ENCODE measurements at regions not wholly inside any gene's neighbourhood (a gene's known extent, or its start where the extent isn't known, plus 50 kb on each side); places are given as distances from the start of the nearest gene placed in this dataset.

DNA sequence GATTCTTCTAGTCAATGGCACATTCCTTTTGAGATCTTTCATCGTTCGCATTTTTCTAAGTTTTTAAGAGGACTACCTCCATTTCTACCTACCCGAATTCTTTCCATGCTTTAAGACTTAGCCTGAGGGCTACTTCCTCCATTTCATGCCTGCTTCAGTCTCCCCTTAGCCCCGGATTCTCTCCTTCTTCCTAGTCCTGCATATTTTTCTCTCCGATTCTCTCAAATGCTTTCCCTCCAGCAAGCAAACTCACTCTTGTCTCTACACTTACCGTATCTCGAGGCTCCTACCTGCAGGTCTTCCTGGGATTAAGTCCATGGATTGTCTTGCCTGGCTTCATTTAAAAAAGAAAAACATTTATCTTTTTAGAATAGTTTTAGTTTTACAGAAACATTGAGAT is 354.4 kb downstream of the MYCN start:
- DNase-seq (ENCODE audit: low spot score): no peak

GRCh38 chr2:16293871-16294270 is 353.5 kb downstream of the MYCN start:
- DNase-seq (ENCODE audit: low spot score): no peak

- no peak for DNase-seq (ENCODE audit: low spot score)
Measured at GRCh38 chr2:16293398-16293797, 353.0 kb downstream of the MYCN start.

GRCh38 chr2:16291731-16292550 is 351.6 kb downstream of the MYCN start:
- DNase-seq (ENCODE audit: low spot score): no peak

DNA sequence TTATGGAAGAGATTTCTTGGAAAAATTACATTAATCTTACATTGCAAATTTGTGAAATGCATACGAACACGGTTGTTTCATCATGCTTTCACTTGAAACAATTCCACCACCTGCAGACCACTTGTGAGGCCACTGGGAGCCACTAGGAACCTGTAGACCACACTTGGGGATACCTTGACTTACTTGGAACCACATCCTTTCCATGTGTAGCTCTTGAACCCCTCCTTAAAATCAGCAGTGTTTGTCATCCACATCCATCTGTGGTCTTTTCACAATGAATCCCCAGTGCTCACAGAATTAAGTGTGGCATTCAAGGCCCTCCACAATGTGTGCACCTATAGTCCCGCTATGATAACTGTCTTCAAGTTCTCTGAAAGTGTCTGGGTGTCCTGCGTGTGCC is 350.9 kb downstream of the MYCN start:
- no peak for DNase-seq (ENCODE audit: low spot score)

DNA sequence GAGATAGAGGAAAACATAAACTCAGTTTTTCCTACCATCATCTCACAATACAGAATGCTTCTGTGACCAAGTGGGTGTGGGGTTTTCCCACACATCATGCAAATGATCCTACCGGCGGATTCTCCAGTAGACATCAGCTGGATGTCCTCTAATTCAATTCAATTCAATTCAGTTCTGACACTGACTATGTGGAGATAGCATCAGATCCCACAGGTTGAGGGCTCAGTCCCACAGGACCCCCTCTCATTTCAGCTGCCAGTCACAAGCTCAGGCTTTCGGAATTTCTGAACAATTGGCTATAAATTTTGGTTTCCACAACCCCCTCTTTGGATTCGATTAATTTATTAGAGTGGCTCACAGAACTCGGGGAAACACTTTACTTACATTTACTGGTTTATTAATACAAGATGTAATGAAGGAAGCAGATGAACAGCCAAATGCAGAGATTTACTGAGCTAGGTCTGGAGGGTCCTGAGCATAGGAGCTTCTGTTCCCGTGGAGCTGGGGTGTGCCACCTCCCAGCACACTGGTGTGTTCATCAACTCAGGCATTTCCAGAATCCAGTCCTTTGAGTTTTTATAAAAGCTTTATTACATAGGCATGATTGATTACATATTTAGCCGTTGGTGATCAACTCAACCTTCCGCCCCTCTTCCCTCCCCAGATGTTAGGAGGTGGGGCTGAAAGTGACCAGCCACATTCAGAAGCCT is 350.1 kb downstream of the MYCN start:
- DNase-seq (ENCODE audit: low spot score): no peak

DNA sequence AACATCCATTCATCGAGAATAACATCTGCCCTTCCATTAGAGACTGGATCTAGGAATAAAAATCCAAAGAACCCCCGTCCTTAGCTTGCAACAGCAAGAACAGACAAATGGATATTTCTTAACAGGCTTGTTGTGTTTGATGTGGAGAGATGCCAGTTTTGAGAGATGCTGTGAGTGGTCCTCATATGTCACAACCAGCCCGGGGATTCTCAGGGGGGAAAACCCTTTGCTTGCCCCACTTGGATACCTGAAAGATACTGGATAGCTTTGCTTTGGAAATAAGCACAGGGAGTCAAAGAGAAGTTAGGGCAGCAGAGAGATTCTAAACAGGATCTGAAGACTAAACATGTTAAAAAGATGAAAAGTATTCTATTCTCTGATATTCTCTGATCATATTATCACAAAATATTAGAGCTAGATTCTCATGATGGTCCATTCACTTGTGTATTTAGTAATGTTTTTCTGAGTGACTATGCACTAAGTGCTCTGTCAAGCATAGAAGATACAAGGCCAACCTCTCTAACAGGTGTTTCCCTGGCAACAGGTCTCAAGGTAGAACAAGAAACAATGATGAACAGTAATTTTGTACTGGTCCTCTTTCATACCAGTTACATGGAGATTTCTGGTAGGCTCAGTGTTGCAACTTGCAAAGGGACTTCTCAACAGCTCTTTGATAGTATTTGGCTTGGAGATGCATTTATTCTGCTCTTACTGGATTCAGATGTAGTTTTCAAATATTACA is 348.2 kb downstream of the MYCN start:
- DNase-seq (ENCODE audit: low spot score): no peak

GRCh38 chr2:16287831-16288230 is 347.5 kb downstream of the MYCN start:
- no peak for DNase-seq (ENCODE audit: low spot score)

DNA sequence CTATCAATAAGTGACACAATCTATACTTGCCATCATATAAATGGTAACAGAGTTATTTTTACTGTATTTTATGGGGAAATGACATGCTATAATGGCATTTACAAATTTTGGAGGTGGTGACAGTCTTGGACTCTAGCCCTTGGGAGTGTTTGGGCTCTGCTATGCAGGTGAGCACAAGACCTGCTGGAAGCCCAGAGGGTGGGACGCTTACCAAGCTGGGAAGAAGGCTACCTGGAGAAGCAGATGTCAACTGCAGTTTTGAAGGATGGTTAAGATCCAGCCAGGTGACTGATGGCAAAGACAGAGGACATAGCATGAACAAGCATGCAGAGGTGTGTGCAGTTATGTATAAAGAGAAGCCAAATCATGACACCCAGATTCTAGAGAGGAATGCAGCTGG is 346.9 kb downstream of the MYCN start:
- DNase-seq (ENCODE audit: low spot score): no peak

DNA sequence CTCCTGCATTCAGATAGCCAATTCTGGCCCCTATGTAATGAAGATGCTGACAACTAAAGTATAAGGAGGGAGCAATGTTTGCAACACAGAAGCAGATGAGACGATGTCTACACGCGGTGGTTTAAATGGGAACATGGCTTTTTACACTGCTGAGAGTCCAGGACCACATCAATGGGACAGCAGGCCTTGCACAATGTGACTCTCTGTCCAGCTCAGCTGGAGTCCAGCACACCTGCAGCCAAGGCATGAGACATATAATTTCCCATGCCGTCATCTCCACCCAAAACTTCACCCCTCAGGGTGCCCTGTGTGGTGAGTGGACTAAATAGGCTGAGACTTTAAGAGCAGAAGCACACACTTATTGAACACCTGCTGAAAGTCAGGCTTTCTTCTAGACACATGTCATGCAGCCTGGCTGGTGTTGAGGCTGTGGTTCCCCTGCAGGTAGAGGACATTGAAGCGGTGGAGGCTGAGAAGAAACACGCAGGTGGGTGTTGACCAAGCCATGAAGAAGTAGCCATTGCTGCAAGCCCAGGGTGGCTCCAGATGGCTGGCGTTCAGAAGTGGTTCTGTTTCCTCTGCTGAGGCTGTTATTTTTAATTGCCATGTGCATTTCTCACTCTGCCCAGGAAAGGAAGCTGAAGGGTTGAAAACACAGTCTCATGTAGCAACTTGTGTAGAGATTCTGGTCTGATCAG is 345.6 kb downstream of the MYCN start:
- DNase-seq (ENCODE audit: low spot score): no peak

- DNase-seq (ENCODE audit: low spot score): no peak
Measured at GRCh38 chr2:16284941-16285625, 344.7 kb downstream of the MYCN start.

DNA sequence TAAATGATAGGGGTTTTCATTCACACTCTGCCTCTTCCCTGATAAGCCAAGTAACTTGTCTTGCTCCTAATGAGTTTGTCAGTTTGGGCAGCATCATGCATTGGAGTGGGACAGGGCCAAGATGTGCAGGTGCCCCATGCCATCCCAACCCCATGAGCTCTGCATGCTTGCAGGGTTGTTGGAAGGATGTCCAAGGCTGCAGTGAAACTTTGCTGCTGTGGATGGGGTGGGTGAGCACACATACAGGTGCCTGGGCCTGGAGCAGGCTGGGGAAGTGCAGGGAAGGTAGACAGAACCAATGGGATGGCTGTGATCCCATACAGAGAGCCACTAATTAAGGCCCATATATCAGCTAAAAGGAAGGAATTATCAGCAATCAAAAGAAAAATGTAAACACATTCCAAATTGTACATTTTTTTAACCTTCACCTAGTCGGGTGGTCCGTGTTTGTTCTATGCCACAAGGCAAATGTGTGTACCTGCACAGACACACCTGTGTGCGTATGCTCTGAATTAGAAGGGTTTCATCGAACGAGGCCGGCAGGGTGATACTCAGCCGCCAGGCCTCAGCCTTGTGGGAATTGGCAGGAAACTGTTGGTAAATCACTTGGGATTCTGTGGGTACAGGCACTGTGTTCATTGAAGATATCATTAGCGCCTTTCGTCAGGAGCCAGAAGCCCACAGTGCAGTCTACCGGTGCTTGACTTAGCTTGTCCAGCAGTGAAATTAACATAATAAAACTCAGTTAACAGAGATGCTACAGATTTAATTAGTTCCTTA is 342.9 kb downstream of the MYCN start:
- DNase-seq (ENCODE audit: low spot score): no peak

DNA sequence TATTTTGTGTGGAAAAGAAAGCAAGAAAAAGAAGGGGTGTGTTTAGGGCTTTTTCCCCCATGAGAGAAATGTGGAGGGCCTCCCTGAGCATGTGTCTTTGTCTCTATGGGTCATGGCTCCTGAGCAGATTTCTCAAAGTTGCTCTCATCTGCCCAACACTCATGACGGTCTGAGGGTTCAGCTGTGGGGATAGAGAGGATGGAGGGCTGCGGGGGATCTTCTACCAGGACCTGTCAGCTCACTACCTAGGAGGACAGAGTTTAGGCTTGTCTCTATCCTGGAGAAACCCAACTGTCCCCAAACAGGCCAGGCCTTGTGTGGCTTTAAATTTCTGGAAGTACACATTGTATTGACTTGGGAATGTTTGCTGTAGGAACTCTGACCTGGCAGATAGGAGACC is 342.2 kb downstream of the MYCN start:
- no peak for DNase-seq (ENCODE audit: low spot score)

DNA sequence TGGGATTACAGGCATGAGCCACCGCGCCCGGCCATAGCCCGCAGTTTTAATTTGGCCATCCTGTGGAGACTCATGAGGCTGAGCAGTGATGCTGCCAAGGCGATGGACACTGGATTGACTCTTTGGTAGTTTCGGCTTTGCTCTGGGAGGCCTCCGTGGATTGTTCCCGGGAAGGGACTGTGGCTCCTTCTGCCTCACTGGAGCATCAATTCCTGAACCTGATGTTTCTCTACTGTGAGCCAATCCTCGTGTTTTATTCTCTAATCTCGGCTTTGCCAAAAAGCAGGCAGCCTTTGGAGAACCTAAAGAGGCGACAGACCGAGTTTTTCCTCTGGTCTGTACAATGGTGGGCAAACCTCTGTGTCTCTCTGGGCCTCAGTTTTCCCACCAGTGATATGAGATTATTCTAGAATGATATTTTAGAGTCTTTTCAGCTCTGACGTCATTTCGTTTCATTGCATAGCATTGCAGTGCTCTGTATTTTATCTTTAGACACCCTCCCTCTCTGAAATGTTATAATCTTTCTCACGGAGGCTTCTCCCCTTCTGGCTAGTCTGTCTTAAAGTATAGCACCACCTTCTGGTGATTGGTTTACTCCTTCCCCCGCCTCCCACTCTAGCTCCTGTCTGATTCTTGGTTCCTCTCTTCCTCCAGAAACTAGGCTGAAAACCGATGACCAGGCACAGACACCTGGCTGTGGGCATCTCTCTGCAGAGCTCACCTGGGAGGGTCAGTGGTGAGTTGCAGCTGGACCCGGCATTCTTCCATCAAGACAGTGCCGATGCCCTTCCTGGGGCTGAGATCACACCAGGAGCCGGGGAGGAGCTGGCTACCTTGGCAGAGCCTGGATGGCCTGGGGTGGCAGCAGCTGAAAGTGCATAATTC is 341.3 kb downstream of the MYCN start:
- DNase-seq (ENCODE audit: low spot score): peak; percentile 11

DNA sequence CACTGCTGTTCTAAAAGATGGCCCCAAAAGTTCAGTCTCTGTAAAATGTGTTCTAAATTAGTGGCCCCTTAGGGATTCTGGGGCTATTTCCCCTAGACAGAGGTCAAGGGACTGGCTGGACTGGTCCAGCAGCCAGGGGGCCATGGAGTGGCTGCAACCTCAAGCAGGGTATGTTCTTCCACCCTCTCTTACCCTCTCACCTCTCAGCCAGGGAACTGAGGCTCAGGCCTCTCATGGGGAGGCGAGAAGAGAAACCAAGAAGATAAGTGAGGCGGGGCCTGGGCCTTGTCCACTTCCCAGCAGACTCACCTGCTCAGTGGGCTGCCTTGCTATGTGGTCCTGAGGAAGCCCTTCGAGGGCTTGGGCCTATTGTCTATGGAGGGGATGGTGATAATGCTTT is 339.7 kb downstream of the MYCN start:
- no peak for DNase-seq (ENCODE audit: low spot score)

DNA sequence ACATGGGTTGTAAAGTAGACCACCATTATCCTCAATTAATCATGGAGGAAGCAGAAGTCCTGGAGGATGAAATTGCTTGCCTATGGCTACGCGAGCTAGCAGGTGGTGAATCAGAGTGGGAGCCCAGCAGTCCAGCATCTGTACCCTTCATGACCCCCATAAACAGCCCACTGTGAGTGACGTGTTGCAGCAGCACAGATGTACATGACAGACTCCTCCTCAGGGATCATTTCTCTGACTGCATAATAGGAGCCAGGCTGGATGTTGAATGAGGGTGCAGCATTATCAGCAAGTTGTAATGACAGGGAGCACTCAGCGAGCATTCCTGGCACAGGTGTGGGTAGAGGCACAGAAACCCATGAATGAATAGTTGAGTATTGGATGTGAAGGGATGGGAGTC is 339.3 kb downstream of the MYCN start:
- no peak for DNase-seq (ENCODE audit: low spot score)

DNA sequence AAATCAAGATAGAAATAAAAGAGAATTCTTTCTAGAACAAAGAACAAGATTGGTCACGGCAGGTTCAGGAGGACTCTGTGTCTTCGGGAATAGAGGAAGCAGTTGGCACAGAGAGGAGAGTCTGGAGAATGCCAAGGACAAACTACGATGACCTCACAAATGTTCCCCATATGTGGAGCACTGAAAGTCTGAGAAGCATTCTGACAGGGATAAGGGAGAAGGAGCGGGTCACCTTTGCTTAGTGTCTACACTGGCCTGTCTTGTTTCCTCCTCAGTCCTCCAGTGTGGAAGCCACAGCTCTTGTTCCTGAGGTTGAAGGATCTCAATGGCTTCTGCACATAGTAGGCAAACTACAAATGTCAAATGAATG is 338.8 kb downstream of the MYCN start:
- DNase-seq (ENCODE audit: low spot score): no peak

DNA sequence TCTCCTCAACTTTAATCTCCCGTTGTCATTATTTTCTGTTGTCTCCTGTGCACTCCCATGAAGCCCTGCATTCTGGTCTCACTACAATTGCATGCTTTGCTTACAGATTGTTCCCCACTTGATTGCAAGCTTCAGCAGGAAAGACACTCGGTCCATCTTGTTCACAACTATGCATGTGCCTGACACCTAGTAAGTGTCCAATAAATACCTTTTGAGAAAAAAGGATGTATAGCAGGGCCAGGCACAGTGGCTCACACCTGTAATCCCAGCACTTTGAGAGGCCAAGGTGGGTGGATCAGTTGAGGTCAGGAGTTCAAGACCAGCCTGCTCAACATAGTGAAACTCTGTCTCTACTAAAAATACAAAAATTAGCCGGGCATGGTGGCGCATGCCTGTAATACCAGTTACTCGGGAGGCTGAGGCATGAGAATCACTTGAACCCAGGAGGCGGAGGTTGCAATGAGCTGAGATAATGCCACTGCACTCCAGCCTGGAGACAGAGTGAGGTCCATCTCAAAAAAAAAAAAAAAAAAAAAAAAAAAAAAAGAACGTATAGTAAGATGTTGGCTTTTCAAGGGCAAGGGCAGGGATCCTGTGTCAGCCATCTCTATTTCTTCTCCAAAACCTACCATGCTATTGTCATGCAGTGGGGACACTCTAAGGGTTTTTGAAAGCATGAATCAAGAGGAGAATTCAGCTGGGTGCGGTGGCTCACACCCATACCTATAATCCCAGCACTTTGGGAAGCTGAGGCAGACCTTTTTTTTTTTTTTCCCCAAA is 338.3 kb downstream of the MYCN start:
- no peak for DNase-seq (ENCODE audit: low spot score)

DNA sequence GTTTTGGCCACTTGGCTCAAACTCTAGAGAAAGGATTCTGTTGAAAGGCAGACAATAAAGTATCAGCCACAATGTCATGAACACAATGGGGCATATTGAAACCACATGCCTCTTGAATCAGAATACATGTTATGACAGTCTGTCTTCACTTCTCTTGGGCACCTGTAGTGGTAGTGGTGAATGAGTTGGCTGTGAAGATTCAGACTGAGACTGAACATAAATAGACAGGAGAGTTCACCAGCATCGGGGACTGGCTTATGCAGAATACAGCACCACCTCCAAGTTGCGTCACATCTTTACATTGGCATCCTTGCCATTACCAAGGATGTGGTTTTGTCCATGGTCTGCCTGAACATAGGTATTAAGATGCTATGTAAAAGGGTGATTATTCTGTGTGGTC is 336.8 kb downstream of the MYCN start:
- peak; percentile 1 for DNase-seq (ENCODE audit: low spot score)
